Activated CD8-positive, alpha-beta memory T cell treated with anti-CD3 and anti-CD28 coated beads, Interleukin-2, amount 50 U/mL, for 1 hour (primary cell): ENCODE measurements at regions not wholly inside any gene's neighbourhood (a gene's known extent, or its start where the extent isn't known, plus 50 kb on each side); places are given as distances from the start of the nearest gene placed in this dataset.

Source experiments
- DNase-seq: peaks from one replicate; pipeline ENCODE4 v3.0.0-alpha.2; 2020; ENCODE audit errors: extremely low read depth

DNA sequence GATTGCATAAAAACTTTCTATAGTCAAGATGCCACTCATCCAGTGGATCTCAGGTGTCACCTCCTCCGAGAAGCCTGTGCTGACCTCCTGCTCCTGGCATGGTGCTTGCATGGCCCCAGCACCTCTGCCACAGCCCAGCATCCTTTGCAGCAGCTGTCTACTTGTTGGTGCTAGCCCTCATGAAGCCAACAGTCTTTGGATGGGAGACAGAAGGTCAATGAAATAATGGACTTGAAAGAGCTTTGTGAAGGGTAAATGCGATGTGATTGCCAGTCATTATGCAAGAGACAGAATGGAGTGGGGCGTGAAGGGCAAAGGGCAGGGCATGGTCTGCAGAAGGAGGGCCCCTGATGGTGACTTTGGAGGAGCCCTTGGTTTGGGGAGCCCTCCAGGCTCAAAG is 63.0 kb upstream of the CLMN start:
- no peak for DNase-seq

DNA sequence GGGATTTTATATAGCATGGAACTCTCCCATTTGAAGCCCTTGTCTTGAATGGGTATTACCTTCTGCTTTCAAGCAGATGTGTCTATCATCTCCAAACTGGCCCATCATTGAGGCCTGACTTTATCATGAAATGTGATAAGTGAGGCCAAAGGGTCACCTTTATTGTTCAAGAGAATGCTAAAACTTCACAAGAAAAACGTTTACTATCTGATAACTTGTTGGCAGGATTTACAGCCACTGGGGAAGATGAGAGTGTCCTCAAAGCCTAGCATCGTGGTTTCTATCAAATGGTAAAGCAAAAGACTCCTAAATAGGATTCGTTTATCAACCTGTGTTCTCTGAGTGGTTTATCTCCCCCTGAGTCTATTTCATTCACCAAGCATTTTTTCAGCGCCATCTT is 62.0 kb upstream of the CLMN start:
- DNase-seq, result no peak

DNA sequence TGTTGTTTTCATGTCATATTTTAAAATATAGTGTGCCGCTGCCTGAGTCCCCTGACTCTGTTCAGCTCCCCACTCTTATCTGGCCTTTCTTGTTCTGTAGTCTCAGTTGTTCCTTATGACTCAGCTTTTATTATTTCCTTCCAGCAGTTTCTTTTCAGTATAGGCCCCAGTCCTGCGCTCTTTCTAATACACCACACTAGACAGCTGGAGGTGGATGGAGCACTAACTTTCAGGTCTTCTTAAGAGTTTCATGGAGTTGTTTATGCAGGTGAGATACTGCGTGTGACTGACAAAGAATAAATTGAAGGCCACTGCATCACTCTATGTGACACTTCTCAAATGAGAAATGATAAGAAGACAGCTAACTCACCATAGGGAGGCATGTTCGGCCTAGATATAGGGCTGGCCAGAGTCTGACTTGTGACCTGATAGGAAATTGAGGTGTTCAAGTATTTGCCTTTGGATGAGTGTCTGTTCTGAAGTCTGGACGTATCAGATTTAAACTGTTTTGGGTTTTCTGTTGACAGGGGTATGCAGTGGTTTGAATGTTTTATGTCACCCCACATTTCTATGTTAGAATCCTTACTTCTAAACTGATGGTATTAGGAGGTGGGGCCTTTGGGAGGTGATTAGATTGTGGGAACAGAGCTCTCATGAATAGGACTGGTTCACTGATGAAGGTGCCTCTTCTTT is 60.8 kb upstream of the CLMN start:
- DNase-seq, result no peak

DNA sequence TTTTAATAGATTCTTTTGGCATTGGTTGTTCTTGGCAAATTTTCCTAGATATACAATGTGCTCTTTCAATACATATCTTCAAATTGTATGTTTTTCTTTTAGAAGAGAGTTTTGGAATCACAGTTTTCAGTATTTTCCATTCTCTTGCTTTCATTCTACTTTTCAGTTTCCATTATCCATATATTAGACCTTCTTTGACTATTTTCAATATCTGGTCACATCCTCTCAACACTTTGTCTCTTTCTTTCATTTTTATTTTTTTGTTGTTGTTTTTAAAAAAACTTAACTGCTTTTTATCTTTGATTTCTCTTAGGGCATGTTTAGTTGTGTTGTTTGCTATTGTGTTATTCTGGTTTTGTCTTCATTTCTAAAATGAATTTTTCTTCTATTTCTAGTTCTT is 59.9 kb upstream of the CLMN start:
- no peak for DNase-seq

DNA sequence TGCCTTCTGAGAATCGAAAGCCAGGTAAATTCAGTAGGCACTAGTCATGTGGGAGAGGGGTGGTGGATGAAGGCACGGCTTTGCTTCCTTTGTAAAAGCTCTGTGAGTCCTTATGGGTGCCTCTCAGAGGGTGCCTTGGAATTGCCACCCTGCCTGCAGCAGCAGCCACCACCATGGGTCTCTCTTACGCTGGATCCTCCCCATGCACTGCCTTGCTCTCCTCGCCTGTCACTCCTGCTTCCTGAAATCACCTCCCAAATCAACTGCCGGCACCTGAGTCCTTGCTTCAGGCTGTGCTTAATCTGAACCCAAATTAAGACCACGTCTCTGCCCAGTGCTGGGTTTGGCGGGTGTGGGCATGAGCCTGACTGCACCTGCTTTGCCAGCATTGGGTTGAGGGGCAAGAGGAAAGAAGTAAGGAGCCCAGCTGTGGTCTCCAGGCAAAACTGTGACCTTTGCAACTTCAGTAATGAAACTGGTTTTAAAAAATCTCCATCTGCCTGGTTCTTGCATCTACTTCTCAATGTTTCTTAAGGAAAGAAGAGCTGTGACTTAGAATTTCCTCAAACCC is 55.9 kb upstream of the CLMN start:
- no peak for DNase-seq

DNA sequence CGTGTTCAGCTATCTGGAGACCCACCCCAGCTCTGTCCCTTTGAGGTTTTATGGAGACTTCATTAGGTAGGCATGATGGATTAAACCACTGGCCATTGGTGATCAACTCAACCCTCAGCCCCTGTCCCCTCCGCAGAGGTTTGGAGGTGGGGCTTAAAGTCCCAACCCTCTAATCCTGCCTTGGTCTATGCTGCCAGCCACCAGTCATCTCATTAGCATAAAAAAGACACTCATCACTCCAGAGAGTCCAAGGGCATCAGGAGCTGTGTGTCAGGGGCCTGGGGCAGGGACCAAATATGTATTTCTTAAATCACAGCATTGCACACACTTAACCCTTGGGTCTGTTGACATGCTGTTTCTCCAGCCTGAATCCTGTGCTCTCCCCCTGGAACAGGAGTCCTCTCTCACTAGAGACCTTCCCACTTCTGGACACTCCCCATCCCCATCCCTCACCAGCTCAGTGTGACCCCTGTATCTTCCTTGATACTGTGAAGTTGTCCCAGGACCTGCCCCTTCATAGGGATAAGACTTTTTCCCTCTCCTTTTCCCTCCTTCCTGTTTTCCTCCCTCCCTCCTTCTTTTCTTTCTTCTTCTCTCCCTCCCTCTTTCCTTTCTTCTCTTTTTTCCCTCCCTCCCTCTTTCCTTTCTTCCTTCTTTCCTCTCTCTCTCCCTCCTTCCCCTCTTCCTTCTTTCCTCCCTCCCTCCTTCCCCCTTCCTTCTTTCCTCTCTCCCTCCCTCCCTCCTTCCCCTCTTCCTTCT is 54.7 kb upstream of the CLMN start:
- DNase-seq, result no peak

DNA sequence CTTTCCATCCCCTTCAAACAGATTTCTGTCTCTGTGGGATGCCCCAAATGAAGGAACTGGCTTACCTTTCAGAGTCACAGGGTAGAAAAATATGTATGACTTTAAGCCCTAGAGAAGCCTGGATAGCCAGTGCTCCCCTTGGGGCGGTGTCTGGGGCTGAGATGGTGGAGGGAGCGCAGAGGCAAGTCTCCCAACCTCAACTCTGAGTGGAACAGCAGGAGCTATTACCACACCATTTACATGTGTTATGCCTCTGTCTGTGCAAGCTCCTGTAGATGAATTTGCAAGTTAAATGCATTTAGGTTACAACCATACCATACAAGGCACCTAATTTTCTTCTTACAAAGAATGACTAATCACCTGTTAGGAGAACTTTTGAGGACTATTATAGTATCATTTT is 50.4 kb upstream of the CLMN start:
- DNase-seq, result no peak
